ENCODE measurements at regions not wholly inside any gene's neighbourhood (a gene's known extent, or its start where the extent isn't known, plus 50 kb on each side); places are given as distances from the start of the nearest gene placed in this dataset.

- TF ChIP-seq CTCF (IDR thresholded peaks at IDR 0.05) (no peak), POLR2A (IDR thresholded peaks at IDR 0.05) (no peak)
Observed at GRCh38 chr3:113103588-113103987, 107.8 kb upstream of the BOC start.
